ENCODE measurements at regions not wholly inside any gene's neighbourhood (a gene's known extent, or its start where the extent isn't known, plus 50 kb on each side); places are given as distances from the start of the nearest gene placed in this dataset.

GRCh38 chr18:54710900-54711281 is 117.4 kb upstream of the RAB27B start:
- Histone ChIP-seq H4K20me1 (ENCODE audit: insufficient read depth, low read length) (no peaks in the 10 kb centered on the region), H4K5ac (ENCODE audit: low read depth, low read length) (no peak overlapping the region), H2AK5ac (ENCODE audit: low read depth, low read length) (no peak overlapping the region), H3K18ac (ENCODE audit: low read depth, low read length) (no peak overlapping the region), H3K27me3 (ENCODE audit: control insufficient read depth, insufficient read depth, low read length) (no peaks in the 10 kb centered on the region), H3K56ac (ENCODE audit: extremely low read depth, insufficient read depth, low read length) (no peak overlapping the region), H3K4me2 (ENCODE audit: low read depth, low read length) (no peak overlapping the region), H2BK20ac (ENCODE audit: low read depth, low read length) (no peak overlapping the region), H3K9ac (ENCODE audit: low read depth, low read length) (no peak overlapping the region), H3K4me3 (ENCODE audit: insufficient read depth, low read depth, low read length) (no peak overlapping the region), H2BK120ac (ENCODE audit: low read depth, low read length) (no peak overlapping the region), H2BK5ac (ENCODE audit: low read depth, low read length, poor library complexity, severe bottlenecking) (no peak overlapping the region), H3K79me1 (ENCODE audit: low read depth in 1 of 2, low read length in 2 of 2) (no peaks in the 10 kb centered on the region), H2AFZ (replicated peaks; ENCODE audit: low read length, poor library complexity) (no peak overlapping the region), H2AK9ac (replicated peaks; ENCODE audit: low read depth, low read length, poor library complexity) (no peak overlapping the region), H3K9me1 (ENCODE audit: insufficient read depth, low read length) (peaks cover 9% of the 10 kb centered on the region; the same call in 1 of the 2 replicates), H3K23ac (ENCODE audit: low read depth, low read length) (no peak overlapping the region), H3K14ac (replicated peaks; ENCODE audit: low read depth, low read length) (no peak overlapping the region), H3K4me1 (ENCODE audit: control insufficient read depth, insufficient read depth, low read length) (peaks cover 11% of the 10 kb centered on the region), H3K9me3 (ENCODE audit: control insufficient read depth, insufficient read depth, low read length) (no peaks in the 10 kb centered on the region), H3K36me3 (ENCODE audit: control insufficient read depth, insufficient read depth, low read length) (no peaks in the 10 kb centered on the region), H3K4ac (ENCODE audit: low read depth, low read length) (no peak overlapping the region), H4K8ac (ENCODE audit: low read depth in 2 of 2, low read length in 2 of 2) (no peak overlapping the region), H2BK15ac (ENCODE audit: low read depth, low read length) (no peak overlapping the region), H4K91ac (ENCODE audit: insufficient read depth, low read depth, low read length) (no peak overlapping the region), H3K27ac (ENCODE audit: insufficient read depth, low read length) (no peak overlapping the region)
- no peak for ATAC-seq (ENCODE audit: low read depth)
- POLR2A ChIA-PET (ENCODE audit: unreplicated experiment), result no interaction called here
- CTCF ChIA-PET, result no interaction called here
- no peak for DNase-seq
- TF ChIP-seq CTCF (conservative IDR thresholded peaks at IDR 0.05; ENCODE audit: low read depth, low read length) (no peak), MAZ (IDR thresholded peaks at IDR 0.05; ENCODE audit: borderline replicate concordance, low read depth, low read length) (no peak), SMC3 (IDR thresholded peaks at IDR 0.05; ENCODE audit: low read depth, low read length) (no peak), BHLHE40 (IDR thresholded peaks at IDR 0.05; ENCODE audit: low read depth, low read length) (no peak), MXI1 (IDR thresholded peaks at IDR 0.05; ENCODE audit: borderline replicate concordance, low read depth, low read length) (no peak), ELK1 (IDR thresholded peaks at IDR 0.05; ENCODE audit: borderline replicate concordance, low read depth, low read length) (no peak), RFX5 (IDR thresholded peaks at IDR 0.05; ENCODE audit: low read depth, low read length) (no peak), CHD1 (IDR thresholded peaks at IDR 0.05; ENCODE audit: low read depth, low read length) (no peak), NFE2L2 (IDR thresholded peaks at IDR 0.05; ENCODE audit: low read depth, low read length) (no peak), USF2 (IDR thresholded peaks at IDR 0.05; ENCODE audit: low read depth, low read length) (no peak), RAD21 (IDR thresholded peaks at IDR 0.05; ENCODE audit: low read length) (no peak), RCOR1 (IDR thresholded peaks at IDR 0.05; ENCODE audit: insufficient replicate concordance, low read length) (no peak), CEBPB (IDR thresholded peaks at IDR 0.05; ENCODE audit: low read depth, low read length) (no peak), POLR2A (IDR thresholded peaks at IDR 0.05; ENCODE audit: low read depth, low read length) (no peak), FOS (IDR thresholded peaks at IDR 0.05; ENCODE audit: low read depth, low read length) (no peak)
- in situ Hi-C loops (cut with MboI; ENCODE audit: low sequenced_read_pairs) (no loop called here), dilution Hi-C loops (cut with HindIII; ENCODE audit: low sequenced_read_pairs, unreplicated experiment) (no loop called here), intact Hi-C loops (cut with micrococcal nuclease) (no loop called here)
- no CpG with 5 or more reads among the region's 2 CpGs for WGBS, 2 experiments (ENCODE audit: extremely low coverage in 2 of 2, insufficient read length in 1 of 2)
- no TSS peak for BruUV-seq (replicated peaks)
